GM21619 (cell line): ENCODE measurements at regions not wholly inside any gene's neighbourhood (a gene's known extent, or its start where the extent isn't known, plus 50 kb on each side); places are given as distances from the start of the nearest gene placed in this dataset.
"Not testable (repeated sequence)": the region's sequence is repeated elsewhere in the genome, so short reads cannot be mapped to it uniquely, and the experiment has no call there.

Experiments used
- ATAC-seq: cut with Tn5 transposase; IDR thresholded peaks from one replicate; pipeline ENCODE4 v1.9.1; 2021; ENCODE audit not compliant: unreplicated experiment

DNA sequence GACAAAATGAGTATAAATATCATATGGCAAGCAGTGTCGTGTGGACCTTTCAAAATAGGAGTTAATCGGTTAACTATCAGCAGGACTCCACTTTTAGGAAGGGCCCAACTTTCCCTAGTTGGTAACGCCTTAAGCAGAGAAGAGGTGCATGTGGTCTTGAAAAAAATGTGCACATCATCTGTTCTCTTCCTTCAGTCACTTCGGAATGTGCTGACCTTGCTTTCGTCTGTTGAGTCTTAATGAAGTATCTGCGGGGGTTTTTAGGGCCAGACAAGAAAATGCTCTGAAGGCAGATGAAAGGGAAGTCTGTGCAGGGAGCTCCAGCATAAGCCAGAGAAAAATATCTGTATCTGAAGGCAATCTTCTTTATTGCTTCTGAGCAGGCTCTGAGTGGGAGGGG lies 185.2 kb downstream of the AEBP2 start:
- ATAC-seq = no peak

DNA sequence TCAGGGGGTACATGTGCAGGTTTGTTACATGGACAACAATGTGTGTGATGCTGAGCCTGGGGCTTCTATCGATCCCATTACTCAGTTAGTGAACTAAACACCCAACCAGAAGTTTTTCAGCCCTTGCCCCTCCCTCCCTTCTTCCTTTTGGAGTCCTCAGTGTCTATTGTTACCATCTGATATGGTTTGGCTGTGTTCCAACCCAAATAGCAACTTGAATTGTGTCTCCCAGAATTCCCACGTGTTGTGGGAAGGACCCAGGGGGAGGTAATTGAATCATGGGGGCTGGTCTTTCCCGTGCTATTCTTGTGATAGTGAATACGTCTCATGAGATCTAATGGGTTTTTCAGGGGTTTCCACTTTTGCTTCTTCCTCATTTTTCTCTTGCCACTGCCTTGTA lies 186.3 kb downstream of the AEBP2 start:
- ATAC-seq = not testable (repeated sequence)

DNA sequence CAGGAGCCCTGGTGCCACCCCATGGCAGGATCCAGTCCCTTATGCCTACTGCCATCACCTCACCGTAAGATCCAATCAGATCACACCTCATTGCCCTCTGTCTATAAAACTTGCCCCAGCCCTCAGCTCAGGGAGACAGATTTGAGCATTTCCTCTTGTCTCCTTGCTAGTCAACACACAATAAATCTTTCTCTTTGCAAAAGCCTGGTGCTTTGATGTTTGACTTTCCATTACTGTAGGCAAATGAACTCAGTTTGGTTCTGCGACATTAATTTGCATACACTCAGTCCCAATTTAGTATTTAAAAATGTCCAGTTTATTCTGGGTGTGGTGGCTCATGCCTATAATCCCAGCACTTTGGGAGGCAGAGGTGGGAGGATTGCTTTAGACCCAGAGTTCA lies 188.4 kb downstream of the AEBP2 start:
- ATAC-seq = no peak

DNA sequence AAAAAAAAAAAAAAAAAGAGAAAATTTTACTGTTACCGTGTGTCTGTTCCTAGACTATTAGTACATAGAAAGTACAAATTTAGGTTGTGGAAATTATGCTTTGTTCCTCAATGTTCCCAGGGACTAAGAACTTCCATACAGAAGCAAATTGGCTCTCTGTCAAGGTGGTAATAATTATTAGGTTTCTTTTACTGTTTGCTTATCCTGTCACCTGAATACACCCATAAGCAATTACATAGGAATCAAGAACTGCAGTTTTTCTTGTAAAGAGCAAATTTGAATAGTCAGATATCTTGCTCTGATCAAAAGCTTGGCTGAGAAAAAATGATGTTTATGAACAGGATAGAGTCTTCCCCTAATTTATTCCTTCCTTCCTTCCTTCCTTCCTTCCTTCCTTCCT lies 191.2 kb downstream of the AEBP2 start:
- ATAC-seq = no peak

DNA sequence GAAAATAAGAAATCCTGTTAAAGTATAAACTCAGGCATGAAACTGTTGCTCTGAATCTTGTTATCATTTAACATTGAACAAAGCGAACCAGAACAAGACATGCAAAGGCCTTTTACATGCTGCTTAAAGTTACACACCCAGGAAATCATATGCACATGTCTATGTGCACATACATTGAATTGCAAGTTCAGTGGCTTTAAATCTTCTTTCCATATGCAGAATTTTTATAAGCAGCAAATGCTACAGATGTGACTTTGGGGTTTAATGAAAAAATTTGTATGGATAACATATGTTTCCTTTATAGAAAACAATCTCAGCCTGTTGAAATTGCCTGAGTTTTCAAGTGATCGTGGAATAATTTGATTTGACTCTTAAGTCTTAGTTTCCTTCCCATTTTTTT lies 193.9 kb downstream of the AEBP2 start:
- no peak for ATAC-seq

DNA sequence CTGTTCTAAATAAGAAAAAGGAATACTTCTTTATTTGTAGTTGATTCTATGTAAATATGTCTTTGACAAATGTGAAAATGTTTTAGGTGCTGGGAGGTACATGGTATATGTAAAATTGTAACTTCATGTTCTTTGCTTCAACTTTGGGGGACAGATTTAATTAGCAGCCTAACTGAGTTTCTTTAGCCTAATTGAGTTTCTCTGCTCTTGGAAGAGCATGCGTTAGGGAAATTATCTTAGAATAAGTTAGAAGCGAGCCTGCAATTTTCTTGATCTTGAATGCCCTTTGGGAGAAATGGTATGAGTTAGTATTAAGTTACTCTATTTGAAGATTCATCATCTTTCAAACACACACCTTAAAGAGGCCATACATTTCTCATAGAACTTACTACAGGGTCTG lies 194.3 kb downstream of the AEBP2 start:
- no peak for ATAC-seq

DNA sequence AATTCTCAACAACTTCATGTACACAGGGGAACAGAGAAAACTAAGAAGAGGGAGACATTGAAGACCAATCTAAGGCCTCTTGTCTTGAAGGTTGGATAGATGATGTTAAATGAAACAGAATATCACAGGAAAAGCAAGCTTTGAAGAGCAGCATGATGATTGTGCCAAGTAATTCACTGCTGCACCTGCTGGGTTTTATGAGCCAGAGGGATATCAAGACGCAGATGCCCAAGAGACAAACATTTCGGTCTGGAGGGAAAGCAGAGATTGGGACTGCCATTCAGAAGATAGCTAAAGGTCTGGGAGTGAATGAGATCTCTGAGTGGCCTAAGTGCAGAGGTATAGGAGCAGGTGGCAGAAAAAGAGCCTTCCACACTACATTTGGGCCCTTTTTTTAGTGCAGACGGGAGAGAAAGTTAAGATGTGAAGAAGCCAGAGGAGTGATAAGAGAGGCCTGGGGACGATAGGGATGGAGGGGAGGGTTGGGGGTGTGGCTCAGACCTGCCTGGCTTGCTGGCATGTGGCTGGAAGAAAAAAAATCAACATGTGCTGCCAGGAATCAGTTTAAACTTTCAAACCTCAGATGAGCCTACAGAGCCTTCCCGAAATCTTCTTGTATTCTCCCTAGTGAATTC lies 200.6 kb downstream of the AEBP2 start:
- ATAC-seq = no peak

DNA sequence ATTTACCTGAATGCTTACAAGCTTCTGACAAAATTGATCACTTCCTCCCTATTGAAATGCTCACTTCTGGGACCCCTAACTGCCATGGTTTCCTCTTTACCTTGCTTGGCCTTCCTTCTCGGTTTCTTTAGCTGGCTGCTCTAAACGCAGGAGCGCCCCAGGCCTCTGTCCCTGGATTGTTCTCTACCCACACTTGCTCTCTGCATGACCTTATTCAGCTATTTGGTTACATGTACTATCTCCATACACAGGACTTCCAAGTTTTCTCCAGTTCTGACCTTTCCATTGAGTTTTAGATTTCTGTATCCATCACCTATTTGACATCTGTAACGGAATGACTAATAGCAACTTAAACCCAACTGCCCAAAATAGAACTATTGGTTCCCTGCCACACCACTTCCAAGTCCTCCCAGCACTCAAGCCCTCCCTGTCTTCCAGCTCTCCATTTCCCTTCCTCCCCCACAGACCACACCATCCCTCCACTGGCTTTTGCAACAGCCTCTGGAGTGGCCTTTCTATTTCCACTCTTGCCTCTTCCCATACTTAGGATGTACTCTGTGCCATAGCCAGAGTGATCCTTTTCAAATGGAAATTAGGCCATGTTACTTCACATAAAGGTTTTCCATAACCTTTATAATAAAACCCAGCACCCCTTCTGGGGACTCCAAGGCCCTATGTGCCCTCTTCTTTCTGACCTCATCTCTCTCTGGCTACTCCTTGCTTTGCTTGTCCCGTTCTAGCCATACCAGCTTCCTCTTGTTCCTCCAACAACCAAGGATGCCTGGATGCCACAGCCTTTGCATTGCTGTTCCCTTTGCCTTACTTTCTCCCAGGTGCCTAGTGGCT lies 202.2 kb downstream of the AEBP2 start:
- no peak for ATAC-seq

DNA sequence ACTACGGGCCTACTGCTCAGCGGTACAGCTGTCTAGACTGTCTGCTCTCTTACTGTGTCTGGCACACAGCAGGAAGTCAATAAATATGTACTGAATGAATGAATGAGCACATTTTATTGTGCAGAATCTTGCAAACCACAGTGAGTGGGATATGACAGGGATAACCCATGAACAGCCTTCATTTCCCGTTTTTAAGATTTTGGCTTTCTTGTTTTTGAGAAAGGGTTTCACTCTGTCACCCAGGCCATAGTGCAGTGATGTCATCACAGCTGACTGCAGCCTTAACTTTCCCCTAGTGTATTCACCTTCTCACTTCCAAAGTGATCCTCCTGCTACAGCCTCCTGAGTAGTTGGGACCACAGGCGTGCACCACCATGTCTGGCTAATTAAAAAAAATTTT lies 203.1 kb downstream of the AEBP2 start:
- no peak for ATAC-seq

DNA sequence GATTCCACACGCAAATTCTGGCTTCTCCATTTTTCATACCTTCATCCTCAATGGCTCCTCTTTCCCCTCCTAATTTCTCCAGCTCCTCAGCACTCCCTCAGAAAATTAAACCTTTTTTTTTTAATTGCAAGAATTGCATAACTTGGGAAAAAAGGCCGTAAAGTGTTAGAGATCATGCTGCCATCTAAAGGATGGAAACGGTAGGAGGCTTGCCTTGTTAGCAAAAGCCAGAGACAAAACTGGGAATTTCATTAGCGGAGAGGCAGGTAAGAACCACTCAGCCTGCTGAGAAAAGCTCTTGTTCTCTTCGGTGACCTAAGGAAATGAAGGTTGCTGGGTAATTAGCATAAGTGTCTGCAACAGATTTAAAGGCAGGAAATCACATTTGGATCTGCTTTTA lies 204.3 kb downstream of the AEBP2 start:
- ATAC-seq = no peak

DNA sequence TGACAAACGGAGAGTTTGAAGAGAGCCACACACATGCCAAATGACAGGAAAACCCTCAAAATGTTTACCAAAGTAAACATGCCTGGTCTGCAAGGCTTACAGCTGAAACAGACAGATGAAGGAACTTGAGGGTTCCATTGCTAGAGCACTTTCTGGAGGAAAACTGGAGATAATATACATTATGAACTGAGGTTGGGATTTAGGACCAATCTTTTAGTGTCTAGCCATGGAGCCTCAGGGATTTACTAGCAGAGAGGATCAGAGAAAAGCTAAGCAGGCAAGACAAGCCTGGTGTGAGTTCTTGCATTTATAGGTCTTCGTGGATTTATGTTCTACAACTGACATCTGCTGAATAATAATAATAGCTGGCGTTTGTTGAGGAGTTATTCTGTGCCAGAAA lies 205.3 kb downstream of the AEBP2 start:
- no peak for ATAC-seq

DNA sequence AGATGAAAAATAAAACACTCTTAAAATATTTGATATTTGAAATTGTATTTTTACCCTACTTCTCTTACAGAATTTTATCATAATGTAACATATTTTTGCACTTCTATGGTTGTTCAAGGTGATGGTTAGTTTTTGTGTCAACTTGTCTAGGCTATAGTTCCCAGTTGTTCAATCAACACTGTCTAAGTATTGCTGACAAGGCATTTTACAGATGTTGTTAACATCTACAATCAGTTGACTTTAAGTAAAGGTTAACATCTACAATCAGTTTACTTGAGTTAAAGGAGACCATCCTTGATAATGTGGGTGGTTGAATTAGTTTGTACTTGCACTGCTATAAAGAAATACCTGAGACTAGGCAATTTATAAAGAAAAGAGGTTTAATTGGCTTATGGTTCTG lies 206.5 kb downstream of the AEBP2 start:
- no peak for ATAC-seq

DNA sequence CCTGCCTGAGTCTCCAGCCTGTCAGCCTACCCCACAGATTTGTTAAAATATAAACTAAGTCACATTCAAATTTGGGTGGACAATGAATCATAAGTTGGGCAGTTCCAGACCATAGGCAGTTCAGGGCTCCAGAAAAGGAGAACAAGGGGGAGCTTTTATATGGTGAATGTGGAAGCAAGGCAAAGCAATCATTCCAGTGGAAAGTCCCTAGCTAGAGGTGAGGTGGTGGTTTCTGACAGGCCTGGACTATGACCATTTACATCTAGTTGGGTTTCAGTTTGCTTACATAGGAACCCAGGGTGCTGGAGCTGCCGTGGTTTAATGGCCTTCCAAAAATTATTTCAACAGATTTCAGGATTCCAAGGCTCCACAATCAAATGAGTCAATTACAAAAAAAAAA lies 207.3 kb downstream of the AEBP2 start:
- ATAC-seq = no peak

DNA sequence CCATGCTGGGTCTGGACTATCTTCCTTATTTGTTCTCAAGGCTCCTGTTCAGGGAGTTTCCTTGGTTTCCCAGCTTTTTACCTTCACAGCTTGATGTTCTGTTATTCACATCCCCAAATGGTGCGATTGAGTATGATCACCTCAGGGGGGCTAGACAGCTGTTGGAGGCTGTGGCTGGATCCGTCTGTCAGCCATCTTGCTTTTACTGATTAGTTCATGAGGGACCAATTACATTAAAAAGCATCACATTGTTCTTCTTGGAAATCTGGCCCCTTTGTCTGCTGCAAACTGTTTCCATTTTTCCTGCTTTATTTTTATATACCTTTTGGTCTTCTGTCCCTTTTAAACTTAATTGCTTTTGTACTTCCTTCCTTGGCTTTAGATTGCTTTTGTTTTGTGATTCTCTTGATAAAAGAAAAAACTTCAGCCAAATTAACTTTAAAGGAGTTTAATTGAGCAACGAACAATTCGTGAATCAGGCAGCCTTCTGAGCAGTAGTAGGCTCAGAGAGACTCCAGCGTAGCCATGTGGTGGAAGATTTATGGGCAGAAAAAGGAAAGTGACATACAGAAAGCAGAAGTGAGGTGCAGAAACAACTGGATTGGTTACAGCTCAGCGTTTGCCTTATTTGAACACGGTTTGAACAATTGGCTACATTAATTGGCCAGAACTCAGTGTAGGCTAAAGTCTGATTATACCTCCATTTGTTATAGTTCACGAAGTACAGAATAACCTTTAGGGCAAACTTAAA lies 208.7 kb downstream of the AEBP2 start:
- ATAC-seq = no peak

DNA sequence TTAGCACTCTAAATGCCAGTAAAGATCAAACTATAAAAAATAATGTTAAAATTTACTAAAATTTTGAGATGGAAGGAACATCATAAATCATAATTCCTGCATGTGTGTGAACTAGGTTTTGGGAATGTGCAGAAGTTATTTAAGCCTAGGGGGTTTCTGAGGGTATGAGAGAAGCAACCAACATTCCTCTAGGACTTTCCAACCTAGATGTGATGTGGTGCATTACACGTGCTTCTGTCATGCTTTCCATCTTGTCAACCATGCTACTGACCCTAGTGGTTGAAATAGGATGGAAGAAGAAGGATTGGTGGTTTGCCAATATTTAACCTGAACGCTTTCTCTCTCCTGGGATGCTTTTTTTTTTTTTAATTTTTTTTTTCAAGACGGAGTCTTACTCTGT lies 209.3 kb downstream of the AEBP2 start:
- ATAC-seq = no peak

DNA sequence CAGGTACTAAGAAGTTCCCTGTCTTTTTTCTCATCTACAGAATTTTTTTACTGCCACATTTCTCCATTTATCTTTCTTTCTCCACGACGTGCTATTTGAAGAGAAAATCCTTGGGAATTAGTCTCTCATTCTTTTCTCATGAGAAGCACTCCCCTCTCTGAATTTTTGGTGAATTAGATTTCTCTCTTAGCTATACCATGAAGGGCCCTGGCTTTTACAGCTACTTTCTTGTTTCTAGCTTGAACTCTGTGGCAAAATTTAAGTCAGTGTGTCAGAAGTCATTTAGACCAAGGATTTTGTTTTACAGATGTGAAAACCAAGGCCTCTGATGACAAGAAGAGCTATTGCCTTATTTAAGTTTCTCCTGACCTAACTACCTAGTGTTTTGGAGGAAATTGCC lies 213.1 kb downstream of the AEBP2 start:
- ATAC-seq = no peak

DNA sequence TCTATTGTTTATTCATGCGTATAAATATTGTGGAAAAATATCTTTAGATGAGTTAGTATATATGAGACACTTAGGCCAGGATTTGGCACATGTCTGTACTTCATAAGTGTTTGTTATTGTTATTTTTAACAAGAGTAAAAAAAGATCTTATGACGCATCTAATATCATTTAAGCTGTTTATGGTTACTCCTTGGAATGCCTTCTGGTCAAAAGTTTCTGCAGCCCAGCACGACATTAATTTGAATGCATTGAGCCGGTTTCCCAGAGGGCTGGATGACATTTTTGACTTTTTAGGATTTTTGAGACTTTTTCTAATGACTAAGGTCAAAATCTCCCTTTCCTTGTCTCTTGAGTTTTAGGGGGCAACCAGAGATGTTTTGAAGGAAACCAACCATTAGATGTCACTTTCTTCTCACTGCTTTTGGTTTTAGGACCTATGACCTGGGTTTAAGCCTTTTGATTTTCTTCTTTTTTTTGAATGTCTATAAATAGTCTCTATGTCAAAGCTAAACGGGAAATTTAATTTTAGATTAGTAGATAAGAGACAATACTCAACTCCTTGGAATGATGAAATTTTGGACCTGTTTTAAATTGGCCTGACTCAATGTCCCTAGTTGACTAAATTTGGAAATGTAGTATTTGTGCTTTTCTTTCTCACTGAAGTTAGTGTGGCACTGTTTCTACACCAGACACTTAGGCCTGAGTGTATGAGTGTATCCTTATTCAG lies 215.5 kb downstream of the AEBP2 start:
- no peak for ATAC-seq

DNA sequence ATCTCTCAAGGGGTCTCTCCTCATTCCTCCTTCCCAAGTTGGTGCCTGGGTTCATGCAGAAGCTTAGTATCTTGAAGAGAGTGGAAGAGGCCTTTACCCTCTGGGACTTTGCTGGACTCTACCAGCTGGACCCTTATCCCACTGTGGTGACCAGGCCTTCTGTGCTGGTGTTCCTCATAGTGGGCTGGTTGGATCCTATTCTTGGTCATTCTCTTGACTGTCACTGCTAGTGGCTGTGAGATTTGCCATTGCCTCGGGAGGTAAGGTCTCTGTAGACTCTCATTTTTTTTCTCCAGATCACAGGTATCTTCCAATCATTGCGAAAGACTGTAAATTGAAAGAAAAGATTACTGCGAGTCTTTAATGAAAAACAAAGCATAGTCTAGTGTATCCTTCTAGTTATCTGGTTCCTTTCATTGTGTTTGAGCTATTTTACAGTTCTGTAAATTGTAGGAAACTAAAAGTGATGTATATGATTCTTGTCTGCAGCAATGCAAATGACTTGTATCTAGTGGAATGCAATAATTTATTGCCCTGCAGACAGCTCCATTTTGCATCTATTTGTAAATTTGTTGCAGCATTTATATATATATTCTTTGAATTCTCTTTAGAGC lies 217.9 kb downstream of the AEBP2 start:
- no peak for ATAC-seq

DNA sequence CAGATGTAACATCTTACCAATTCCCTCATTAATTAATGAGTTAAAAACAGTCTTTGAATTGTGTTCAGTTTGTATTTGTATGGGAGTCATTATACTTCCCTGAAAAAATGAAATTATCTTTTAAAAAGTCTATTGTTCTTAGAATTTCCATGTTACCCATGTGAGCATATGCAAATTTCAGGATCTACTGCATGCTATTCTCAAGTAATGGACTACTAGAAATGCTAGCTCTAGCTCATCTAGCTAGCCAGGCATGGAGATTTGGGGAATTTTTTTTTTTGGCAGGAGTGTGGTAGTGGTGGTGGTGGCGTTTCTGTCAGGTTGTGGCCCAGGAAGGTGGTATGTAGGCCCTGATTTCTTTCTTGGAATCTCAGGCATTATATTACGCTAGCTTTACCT lies 218.4 kb downstream of the AEBP2 start:
- ATAC-seq = no peak

DNA sequence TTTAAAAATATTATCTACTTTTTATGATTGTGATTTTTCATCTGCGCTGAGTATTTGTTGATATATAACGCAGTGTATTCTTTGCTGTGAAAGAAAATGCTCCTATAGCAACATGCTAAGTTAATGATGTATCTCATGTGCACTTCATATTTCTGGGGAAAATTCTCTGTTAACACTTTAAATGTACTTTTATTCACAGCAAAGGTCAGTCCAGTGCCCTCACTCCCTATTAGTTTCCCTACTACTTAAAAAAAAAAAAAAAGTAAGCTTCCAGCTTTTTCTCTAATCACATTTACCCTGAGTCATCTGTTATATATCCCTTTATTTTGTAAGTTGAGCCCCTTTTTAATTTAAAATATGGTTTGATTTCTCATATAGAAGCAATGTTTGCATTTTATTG lies 219.8 kb downstream of the AEBP2 start:
- ATAC-seq = no peak

DNA sequence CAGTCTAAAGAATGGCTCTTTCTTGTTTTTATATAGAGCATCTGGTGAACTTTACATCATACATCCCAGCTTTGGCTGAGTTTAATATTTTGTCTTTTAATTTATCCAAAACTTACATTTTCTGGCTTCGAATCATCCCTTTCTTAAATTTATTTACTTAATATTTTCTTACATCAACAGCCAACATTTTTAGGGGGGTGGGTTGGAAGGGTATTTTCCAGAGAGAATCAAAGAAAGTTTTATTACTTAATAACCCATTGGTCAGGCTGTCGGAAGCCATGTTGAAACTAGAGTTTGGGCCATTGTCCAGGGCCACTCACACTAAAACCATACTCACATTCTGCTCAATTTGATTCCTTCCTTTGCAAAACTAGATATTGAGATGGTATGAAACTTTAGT lies 220.2 kb downstream of the AEBP2 start:
- no peak for ATAC-seq
